HepG2 (cell line): ENCODE measurements at regions not wholly inside any gene's neighbourhood (a gene's known extent, or its start where the extent isn't known, plus 50 kb on each side); places are given as distances from the start of the nearest gene placed in this dataset.

ENCODE experiments used
- BORCS8-MEF2B ChIP-seq: sonication (generic); formaldehyde crosslinking; IDR thresholded peaks from 2 replicates; pipeline ENCODE4 v1.8.0; 2022; ENCODE audit warnings: mild to moderate bottlenecking, missing genetic modification reagents
- RAD21 ChIP-seq: fragments of 450-650 bp; formaldehyde crosslinking; IDR thresholded peaks from 2 replicates; pipeline ENCODE4 v1.5.0; 2020; ENCODE audit warnings: mild to moderate bottlenecking
- ZBTB40 ChIP-seq, 2 experiments: fragments of 450-650 bp in 1 of 2; sonication (generic) in 1 of 2; formaldehyde crosslinking in 1 of 2; IDR thresholded peaks; 2 replicates each; pipeline versions ENCODE4 v1.6.1 to v1.8.0; 2016 to 2022; ENCODE audit warnings: antibody characterized with exemption in 1 of 2, mild to moderate bottlenecking in 1 of 2, missing genetic modification reagents in 1 of 2
- ZFP90 ChIP-seq: sonication (generic); formaldehyde crosslinking; IDR thresholded peaks from 2 replicates; pipeline ENCODE4 v1.8.0; 2022; ENCODE audit warnings: missing genetic modification reagents, mild to moderate bottlenecking, inconsistent platforms, borderline replicate concordance
- ZNF619 ChIP-seq: sonication (generic); formaldehyde crosslinking; IDR thresholded peaks from 2 replicates; pipeline ENCODE4 v1.4.0; 2020; ENCODE audit warnings: mild to moderate bottlenecking, missing genetic modification reagents
- ZNF777 ChIP-seq: sonication (generic); formaldehyde crosslinking; IDR thresholded peaks from 2 replicates; pipeline ENCODE4 v1.4.0; 2020; ENCODE audit warnings: missing genetic modification reagents
- ZNF782 ChIP-seq: sonication (generic); formaldehyde crosslinking; IDR thresholded peaks from 2 replicates; pipeline ENCODE4 v1.4.0; 2020; ENCODE audit warnings: missing genetic modification reagents, mild to moderate bottlenecking, borderline replicate concordance
- ZNF83 ChIP-seq: sonication (generic); formaldehyde crosslinking; IDR thresholded peaks from 2 replicates; pipeline ENCODE4 v1.4.0; 2020; ENCODE audit warnings: missing genetic modification reagents, mild to moderate bottlenecking, borderline replicate concordance
- TF ChIP-seq, protein P1 (sequence below): sonication (generic); formaldehyde crosslinking; IDR thresholded peaks from 2 replicates; pipeline ENCODE4 v1.9.0; 2021; ENCODE audit warnings: missing genetic modification reagents, mild to moderate bottlenecking, borderline replicate concordance
- TF ChIP-seq, protein P2 (sequence below): sonication (generic); formaldehyde crosslinking; IDR thresholded peaks from 2 replicates; pipeline ENCODE4 v1.5.1; 2020; ENCODE audit warnings: missing genetic modification reagents, mild to moderate bottlenecking, borderline replicate concordance

GRCh38 chr5:15160091-15160490 lies 288.5 kb upstream of the ANKH start (continued):
- TF ChIP-seq ZBTB40 (IDR thresholded peaks at IDR 0.05), result no peak
- no peak for TF ChIP-seq ZBTB40 (CRISPR knock-in tag; IDR thresholded peaks at IDR 0.05)
- TF ChIP-seq, protein P1, sequence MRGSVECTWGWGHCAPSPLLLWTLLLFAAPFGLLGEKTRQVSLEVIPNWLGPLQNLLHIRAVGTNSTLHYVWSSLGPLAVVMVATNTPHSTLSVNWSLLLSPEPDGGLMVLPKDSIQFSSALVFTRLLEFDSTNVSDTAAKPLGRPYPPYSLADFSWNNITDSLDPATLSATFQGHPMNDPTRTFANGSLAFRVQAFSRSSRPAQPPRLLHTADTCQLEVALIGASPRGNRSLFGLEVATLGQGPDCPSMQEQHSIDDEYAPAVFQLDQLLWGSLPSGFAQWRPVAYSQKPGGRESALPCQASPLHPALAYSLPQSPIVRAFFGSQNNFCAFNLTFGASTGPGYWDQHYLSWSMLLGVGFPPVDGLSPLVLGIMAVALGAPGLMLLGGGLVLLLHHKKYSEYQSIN, result no peak
- TF ChIP-seq ZNF777 (CRISPR knock-in tag), result no peak
- no peak for TF ChIP-seq ZFP90
- TF ChIP-seq, protein P2, sequence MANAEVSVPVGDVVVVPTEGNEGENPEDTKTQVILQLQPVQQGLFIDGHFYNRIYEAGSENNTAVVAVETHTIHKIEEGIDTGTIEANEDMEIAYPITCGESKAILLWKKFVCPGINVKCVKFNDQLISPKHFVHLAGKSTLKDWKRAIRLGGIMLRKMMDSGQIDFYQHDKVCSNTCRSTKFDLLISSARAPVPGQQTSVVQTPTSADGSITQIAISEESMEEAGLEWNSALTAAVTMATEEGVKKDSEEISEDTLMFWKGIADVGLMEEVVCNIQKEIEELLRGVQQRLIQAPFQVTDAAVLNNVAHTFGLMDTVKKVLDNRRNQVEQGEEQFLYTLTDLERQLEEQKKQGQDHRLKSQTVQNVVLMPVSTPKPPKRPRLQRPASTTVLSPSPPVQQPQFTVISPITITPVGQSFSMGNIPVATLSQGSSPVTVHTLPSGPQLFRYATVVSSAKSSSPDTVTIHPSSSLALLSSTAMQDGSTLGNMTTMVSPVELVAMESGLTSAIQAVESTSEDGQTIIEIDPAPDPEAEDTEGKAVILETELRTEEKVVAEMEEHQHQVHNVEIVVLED (CRISPR knock-in tag), result no peak
- no peak for TF ChIP-seq ZNF619
- TF ChIP-seq ZNF782 (CRISPR knock-in tag), result no peak
- no peak for TF ChIP-seq ZNF83 (CRISPR knock-in tag)
- TF ChIP-seq RAD21 (CRISPR knock-in tag), result no peak
- no peak for TF ChIP-seq BORCS8-MEF2B (CRISPR knock-in tag)
